PFSK-1 (cell line): ENCODE measurements at regions not wholly inside any gene's neighbourhood (a gene's known extent, or its start where the extent isn't known, plus 50 kb on each side); places are given as distances from the start of the nearest gene placed in this dataset.

Source experiments
- FOXP2 ChIP-seq: optimal IDR thresholded peaks from 2 replicates; pipeline ENCODE3; 2011; ENCODE audit warnings: borderline replicate concordance, control low read depth, inconsistent platforms; ENCODE audit not compliant: insufficient read depth; ENCODE audit errors: extremely low read length, extremely low read depth
- POLR2AphosphoS5 ChIP-seq: IDR thresholded peaks from 2 replicates; pipeline ENCODE4 v1.6.1; 2012; ENCODE audit warnings: low read depth, mild to moderate bottlenecking, control low read depth, low read length, moderate library complexity
- SIN3A ChIP-seq: IDR thresholded peaks from 2 replicates; pipeline ENCODE4 v1.6.1; 2012; ENCODE audit warnings: mild to moderate bottlenecking, low read length, moderate library complexity, borderline replicate concordance; ENCODE audit not compliant: insufficient read depth
- TAF1 ChIP-seq: IDR thresholded peaks from 2 replicates; pipeline ENCODE4 v1.6.1; 2012; ENCODE audit warnings: low read length, control low read depth, borderline replicate concordance; ENCODE audit not compliant: insufficient read depth
- TF ChIP-seq, protein P1 (sequence below), 2 experiments: IDR thresholded peaks; 2 replicates each; pipeline versions ENCODE4 v1.6.1 to v1.8.0; 2011 to 2012; ENCODE audit warnings: low read depth in 2 of 2, low read length in 2 of 2, control low read depth in 1 of 2, inconsistent platforms in 1 of 2, mild to moderate bottlenecking in 1 of 2, moderate library complexity in 1 of 2; ENCODE audit not compliant: insufficient read depth in 1 of 2

GRCh38 chr13:37406031-37406430 lies 192.5 kb downstream of the POSTN start:
- TF ChIP-seq FOXP2: no peak
- TF ChIP-seq SIN3A: no peak
- TF ChIP-seq TAF1: no peak
- TF ChIP-seq POLR2AphosphoS5: no peak

- no peak for TF ChIP-seq POLR2AphosphoS5
- TF ChIP-seq, protein P1, sequence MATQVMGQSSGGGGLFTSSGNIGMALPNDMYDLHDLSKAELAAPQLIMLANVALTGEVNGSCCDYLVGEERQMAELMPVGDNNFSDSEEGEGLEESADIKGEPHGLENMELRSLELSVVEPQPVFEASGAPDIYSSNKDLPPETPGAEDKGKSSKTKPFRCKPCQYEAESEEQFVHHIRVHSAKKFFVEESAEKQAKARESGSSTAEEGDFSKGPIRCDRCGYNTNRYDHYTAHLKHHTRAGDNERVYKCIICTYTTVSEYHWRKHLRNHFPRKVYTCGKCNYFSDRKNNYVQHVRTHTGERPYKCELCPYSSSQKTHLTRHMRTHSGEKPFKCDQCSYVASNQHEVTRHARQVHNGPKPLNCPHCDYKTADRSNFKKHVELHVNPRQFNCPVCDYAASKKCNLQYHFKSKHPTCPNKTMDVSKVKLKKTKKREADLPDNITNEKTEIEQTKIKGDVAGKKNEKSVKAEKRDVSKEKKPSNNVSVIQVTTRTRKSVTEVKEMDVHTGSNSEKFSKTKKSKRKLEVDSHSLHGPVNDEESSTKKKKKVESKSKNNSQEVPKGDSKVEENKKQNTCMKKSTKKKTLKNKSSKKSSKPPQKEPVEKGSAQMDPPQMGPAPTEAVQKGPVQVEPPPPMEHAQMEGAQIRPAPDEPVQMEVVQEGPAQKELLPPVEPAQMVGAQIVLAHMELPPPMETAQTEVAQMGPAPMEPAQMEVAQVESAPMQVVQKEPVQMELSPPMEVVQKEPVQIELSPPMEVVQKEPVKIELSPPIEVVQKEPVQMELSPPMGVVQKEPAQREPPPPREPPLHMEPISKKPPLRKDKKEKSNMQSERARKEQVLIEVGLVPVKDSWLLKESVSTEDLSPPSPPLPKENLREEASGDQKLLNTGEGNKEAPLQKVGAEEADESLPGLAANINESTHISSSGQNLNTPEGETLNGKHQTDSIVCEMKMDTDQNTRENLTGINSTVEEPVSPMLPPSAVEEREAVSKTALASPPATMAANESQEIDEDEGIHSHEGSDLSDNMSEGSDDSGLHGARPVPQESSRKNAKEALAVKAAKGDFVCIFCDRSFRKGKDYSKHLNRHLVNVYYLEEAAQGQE (IDR thresholded peaks at IDR 0.05; ENCODE audit: insufficient read depth in 1 of 2, low read depth in 2 of 2, low read length in 2 of 2): no peak
- no peak for TF ChIP-seq FOXP2
- no peak for TF ChIP-seq SIN3A
- TF ChIP-seq TAF1: no peak
Observed at GRCh38 chr13:37403776-37404527, 194.6 kb downstream of the POSTN start.

DNA sequence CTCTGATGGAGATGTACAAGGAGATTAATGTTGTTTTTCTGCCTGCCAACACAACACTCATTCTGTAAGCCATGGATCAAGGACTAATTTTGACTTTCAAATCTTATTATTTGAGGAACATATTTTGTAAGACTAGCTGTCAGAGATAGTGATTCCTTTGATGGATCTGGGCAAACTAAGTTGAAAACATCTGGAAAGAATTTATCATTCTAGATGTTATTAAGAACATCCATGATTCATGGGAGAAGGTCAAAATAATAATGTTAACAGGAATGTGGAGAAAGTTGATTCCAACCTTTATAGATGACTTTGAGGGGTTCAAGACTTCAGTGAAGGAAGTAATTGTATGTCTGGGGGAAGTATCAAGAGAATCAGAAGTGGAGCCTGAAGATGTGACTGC lies 196.8 kb downstream of the POSTN start:
- TF ChIP-seq SIN3A (no peak), FOXP2 (no peak), TAF1 (no peak), POLR2AphosphoS5 (no peak)
- TF ChIP-seq, protein P1 (IDR thresholded peaks at IDR 0.05; ENCODE audit: insufficient read depth in 1 of 2, low read depth in 2 of 2, low read length in 2 of 2): no peak

DNA sequence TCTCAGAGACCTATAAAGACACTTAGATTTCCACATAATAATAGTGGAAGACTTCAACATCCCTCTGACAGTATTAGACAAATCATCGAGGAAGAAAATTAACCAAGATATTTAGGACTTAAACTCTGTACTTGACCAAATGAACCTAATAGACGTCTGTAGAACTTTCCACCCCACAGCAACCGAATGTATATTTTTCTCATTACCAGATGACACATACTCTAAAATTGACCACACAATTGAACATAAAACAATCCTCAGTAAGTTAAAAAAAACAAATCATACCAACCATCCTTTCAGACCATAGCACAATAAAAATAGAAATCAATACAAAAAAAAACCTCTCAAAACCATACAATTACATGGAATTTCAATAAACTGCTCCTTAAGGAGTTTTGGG lies 201.0 kb downstream of the POSTN start:
- TF ChIP-seq SIN3A (no peak), FOXP2 (no peak), POLR2AphosphoS5 (no peak), TAF1 (no peak)
- TF ChIP-seq, protein P1 (IDR thresholded peaks at IDR 0.05; ENCODE audit: insufficient read depth in 1 of 2, low read depth in 2 of 2, low read length in 2 of 2): no peak

GRCh38 chr13:37395544-37395943 lies 203.0 kb downstream of the POSTN start:
- TF ChIP-seq POLR2AphosphoS5: no peak
- no peak for TF ChIP-seq SIN3A
- no peak for TF ChIP-seq TAF1
- TF ChIP-seq FOXP2: no peak
- TF ChIP-seq, protein P1 (IDR thresholded peaks at IDR 0.05; ENCODE audit: insufficient read depth in 1 of 2, low read depth in 2 of 2, low read length in 2 of 2): no peak
